Neural cell (in vitro differentiated cells): ENCODE measurements at regions not wholly inside any gene's neighbourhood (a gene's known extent, or its start where the extent isn't known, plus 50 kb on each side); places are given as distances from the start of the nearest gene placed in this dataset.

Experiments
- CTCF ChIP-seq: fragments of 450-650 bp; IDR thresholded peaks from 2 replicates; pipeline ENCODE4 v1.5.1; 2014; ENCODE audit warnings: antibody characterized with exemption, mild to moderate bottlenecking, moderate library complexity; ENCODE audit not compliant: poor library complexity, severe bottlenecking
- EP300 ChIP-seq: fragments of 450-650 bp; conservative IDR thresholded peaks from 2 replicates; pipeline ENCODE4 v1.6.1; 2014; ENCODE audit warnings: antibody characterized with exemption, mild to moderate bottlenecking, moderate library complexity; ENCODE audit not compliant: poor library complexity, severe bottlenecking
- EZH2 ChIP-seq: fragments of 200-600, 300-800 bp; shearing (Covaris generic), sonication (generic); IDR thresholded peaks from 2 replicates; pipeline ENCODE4 v1.6.1; 2014; ENCODE audit warnings: antibody characterized with exemption, low read length, borderline replicate concordance, mild to moderate bottlenecking; ENCODE audit not compliant: insufficient read depth, poor library complexity, severe bottlenecking
- MXI1 ChIP-seq: fragments of 450-650 bp; conservative IDR thresholded peaks from 2 replicates; pipeline ENCODE4 v1.6.1; 2014; ENCODE audit warnings: antibody characterized with exemption, mild to moderate bottlenecking; ENCODE audit not compliant: poor library complexity, severe bottlenecking
- POLR2AphosphoS5 ChIP-seq: IDR thresholded peaks from 2 replicates; pipeline ENCODE4 v1.6.1; 2012
- RAD21 ChIP-seq: fragments of 450-650 bp; conservative IDR thresholded peaks from 2 replicates; pipeline ENCODE4 v1.6.1; 2014; ENCODE audit warnings: antibody characterized with exemption, mild to moderate bottlenecking, moderate library complexity
- REST ChIP-seq: IDR thresholded peaks from 2 replicates; pipeline ENCODE4 v1.6.1; 2012; ENCODE audit warnings: borderline replicate concordance
- SMC3 ChIP-seq: fragments of 450-650 bp; conservative IDR thresholded peaks from 2 replicates; pipeline ENCODE4 v1.6.1; 2014; ENCODE audit warnings: antibody characterized with exemption, mild to moderate bottlenecking, moderate library complexity; ENCODE audit not compliant: poor library complexity
- TAF1 ChIP-seq: IDR thresholded peaks from 2 replicates; pipeline ENCODE4 v1.6.1; 2012; ENCODE audit warnings: low read depth

GRCh38 chr1:96020378-96020777 lies 701.2 kb upstream of the PTBP2 start:
- TF ChIP-seq CTCF (no peak), POLR2AphosphoS5 (no peak), SMC3 (no peak), EP300 (no peak), RAD21 (no peak), REST (no peak), EZH2 (no peak), MXI1 (no peak), TAF1 (no peak)
